Activated CD4-positive, alpha-beta T cell treated with anti-CD3 and anti-CD28 coated beads for 36 hours (primary cell): ENCODE measurements at regions not wholly inside any gene's neighbourhood (a gene's known extent, or its start where the extent isn't known, plus 50 kb on each side); places are given as distances from the start of the nearest gene placed in this dataset.
"Not testable (repeated sequence)": the region's sequence is repeated elsewhere in the genome, so short reads cannot be mapped to it uniquely, and the experiment has no call there.

Experiments used
- ATAC-seq: fragments of 200-7000 bp; cut with Tn5 transposase; one replicate; pipeline ENCODE4 v1.10.0; 2021; ENCODE audit warnings: mild to moderate bottlenecking, moderate library complexity
- CTCF ChIA-PET: fragments of 350-600 bp; sonication (Branson Sonifier 250); formaldehyde crosslinking; loops from one replicate; lab custom pipeline; 2021; ENCODE audit warnings: antibody characterized with exemption; lab: Charles Lee
- POLR2A ChIA-PET: fragments of 350-600 bp; sonication (Branson Sonifier 250); formaldehyde crosslinking; loops from one replicate; lab custom pipeline; 2021; ENCODE audit warnings: antibody characterized with exemption, inconsistent platforms; lab: Charles Lee
- DNase-seq: peaks from one replicate; pipeline ENCODE4 v3.0.0-alpha.2; 2020
- H3K27ac Mint-ChIP-seq: one replicate; pipeline ENCODE4 v1.8.0; 2021; ENCODE audit warnings: mixed read lengths
- H3K27me3 Mint-ChIP-seq: one replicate; pipeline ENCODE4 v1.8.0; 2021; ENCODE audit warnings: mixed read lengths
- H3K36me3 Mint-ChIP-seq: one replicate; pipeline ENCODE4 v1.8.0; 2021; ENCODE audit warnings: low read depth, mixed read lengths
- H3K4me1 Mint-ChIP-seq: one replicate; pipeline ENCODE4 v1.8.0; 2021; ENCODE audit warnings: mixed read lengths
- H3K4me3 Mint-ChIP-seq: one replicate; pipeline ENCODE4 v1.8.0; 2021; ENCODE audit warnings: mild to moderate bottlenecking, moderate library complexity, mixed read lengths
- H3K9me3 Mint-ChIP-seq: one replicate; pipeline ENCODE4 v1.8.0; 2021; ENCODE audit warnings: low read depth, mixed read lengths
- intact Hi-C, 2 experiments: fragments of 100-400 bp; cut with DNase I in 1 of 2; cut with micrococcal nuclease in 1 of 2; formaldehyde crosslinking; loops; one replicate each; pipeline versions ENCODE4 v1.14.2 to v1.15.1; 2022 to 2024; cut with DNase I, micrococcal nuclease

GRCh38 chr9:42335342-42335741, 151.9 kb downstream of the SPATA31A6 start:
- CTCF ChIA-PET, DNase-seq, H3K27me3 Mint-ChIP-seq, H3K36me3 Mint-ChIP-seq, H3K27ac Mint-ChIP-seq, ATAC-seq, H3K4me3 Mint-ChIP-seq, POLR2A ChIA-PET, intact Hi-C loops, H3K9me3 Mint-ChIP-seq, H3K4me1 Mint-ChIP-seq: not testable (repeated sequence)

DNA sequence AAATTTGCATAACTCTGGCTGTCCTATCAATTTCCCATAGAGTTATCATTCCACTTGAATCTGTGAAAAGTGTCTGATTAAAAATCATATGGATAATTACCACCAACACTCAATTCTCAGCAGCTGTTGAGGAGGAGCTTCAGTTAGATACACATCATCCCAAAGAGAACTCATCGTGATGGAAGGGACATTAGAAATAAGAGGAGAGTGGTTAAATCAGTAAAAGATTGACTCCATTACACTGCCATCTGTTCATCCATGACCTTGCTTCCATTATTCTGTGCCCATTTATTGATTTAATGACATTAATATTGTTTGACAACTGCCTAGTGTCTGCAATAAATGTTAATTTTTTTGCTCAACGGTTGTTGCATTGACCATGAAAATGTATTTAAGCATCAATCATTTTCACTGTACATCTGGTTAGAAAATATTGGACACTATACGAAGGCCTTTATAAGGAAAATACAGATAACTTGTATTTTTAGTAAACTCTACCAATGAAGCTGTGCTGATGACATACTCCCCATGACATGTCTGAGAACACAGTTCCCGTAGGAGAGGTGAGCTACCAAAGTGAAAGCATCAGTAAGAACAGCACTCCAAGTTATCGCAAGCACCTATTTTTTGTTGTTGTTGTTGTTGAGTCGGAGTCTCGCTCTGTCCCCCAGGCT, 152.7 kb downstream of the SPATA31A6 start:
- POLR2A ChIA-PET, H3K36me3 Mint-ChIP-seq, intact Hi-C loops, DNase-seq, H3K27me3 Mint-ChIP-seq, H3K9me3 Mint-ChIP-seq, ATAC-seq, H3K27ac Mint-ChIP-seq, H3K4me1 Mint-ChIP-seq, H3K4me3 Mint-ChIP-seq, CTCF ChIA-PET: not testable (repeated sequence)

GRCh38 chr9:42338275-42338674, 154.8 kb downstream of the SPATA31A6 start:
- DNase-seq, H3K27me3 Mint-ChIP-seq, H3K36me3 Mint-ChIP-seq, H3K4me3 Mint-ChIP-seq, POLR2A ChIA-PET, H3K4me1 Mint-ChIP-seq, CTCF ChIA-PET, intact Hi-C loops, H3K27ac Mint-ChIP-seq, ATAC-seq, H3K9me3 Mint-ChIP-seq: not testable (repeated sequence)

DNA sequence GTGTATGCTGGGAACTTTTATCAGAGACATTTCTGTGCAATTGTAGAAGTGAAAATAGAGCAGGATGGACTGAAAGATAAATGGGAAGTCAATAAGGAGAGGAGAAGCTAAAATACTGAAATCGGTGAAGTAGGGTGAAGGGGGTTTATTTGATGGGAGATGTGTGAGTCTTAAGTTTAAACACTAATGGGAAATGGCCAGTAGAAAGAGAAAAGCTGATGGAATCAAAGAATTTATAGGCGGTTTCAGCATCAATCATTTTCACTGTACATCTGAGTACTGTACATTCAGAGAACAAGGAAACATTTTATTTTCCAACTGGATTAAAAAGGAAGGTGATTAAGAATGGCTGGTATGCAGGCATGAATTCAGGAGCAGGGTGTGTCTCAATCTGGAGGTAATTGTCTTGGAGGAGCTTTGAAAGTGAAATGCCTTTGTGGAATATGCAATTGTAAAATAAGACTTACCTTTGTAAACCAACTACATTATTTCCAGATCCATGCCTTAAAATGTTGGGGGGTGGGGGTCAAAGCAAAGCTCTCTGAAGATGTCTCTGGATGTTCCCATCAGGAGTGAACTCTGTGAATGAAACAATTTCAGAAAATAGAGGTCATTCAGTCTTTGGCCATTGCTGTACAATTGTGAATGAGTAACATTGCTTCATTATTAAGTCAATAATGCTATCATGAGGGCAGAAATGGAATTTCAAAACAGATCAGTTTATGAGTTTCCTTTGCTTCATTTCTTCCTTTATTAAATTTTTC, 156.4 kb downstream of the SPATA31A6 start:
- H3K27me3 Mint-ChIP-seq, H3K36me3 Mint-ChIP-seq, H3K27ac Mint-ChIP-seq, DNase-seq, CTCF ChIA-PET, POLR2A ChIA-PET, H3K4me1 Mint-ChIP-seq, ATAC-seq, H3K4me3 Mint-ChIP-seq, H3K9me3 Mint-ChIP-seq, intact Hi-C loops: not testable (repeated sequence)

GRCh38 chr9:42340435-42340723, 156.9 kb downstream of the SPATA31A6 start:
- POLR2A ChIA-PET, H3K4me3 Mint-ChIP-seq, H3K27me3 Mint-ChIP-seq, H3K9me3 Mint-ChIP-seq, H3K36me3 Mint-ChIP-seq, ATAC-seq, CTCF ChIA-PET, H3K4me1 Mint-ChIP-seq, intact Hi-C loops, H3K27ac Mint-ChIP-seq, DNase-seq: not testable (repeated sequence)

- H3K4me3 Mint-ChIP-seq, H3K36me3 Mint-ChIP-seq, CTCF ChIA-PET, DNase-seq, POLR2A ChIA-PET, H3K9me3 Mint-ChIP-seq, H3K27ac Mint-ChIP-seq, H3K27me3 Mint-ChIP-seq, ATAC-seq, H3K4me1 Mint-ChIP-seq, intact Hi-C loops: not testable (repeated sequence)
Observed at GRCh38 chr9:42341860-42342259, 158.4 kb downstream of the SPATA31A6 start.

DNA sequence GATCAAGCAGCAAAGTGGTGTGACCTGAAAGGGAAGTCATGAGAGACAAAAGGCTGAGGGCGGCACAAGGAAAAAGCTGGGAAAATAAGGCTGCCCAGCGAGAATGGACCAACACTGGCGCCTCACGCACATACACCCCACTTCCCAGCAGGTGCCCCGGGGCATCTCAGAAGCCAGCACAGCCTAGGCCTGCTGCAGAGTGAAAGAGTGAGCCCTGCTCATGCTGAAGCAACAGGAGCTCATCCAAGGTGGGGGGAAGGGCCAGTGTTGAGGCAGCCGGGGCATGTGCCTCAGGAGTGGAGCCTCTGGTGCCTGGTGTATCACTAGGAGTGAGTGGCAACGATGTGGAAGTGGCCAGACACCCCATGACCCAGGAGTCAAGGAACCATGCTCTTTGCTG, 158.8 kb downstream of the SPATA31A6 start:
- ATAC-seq, H3K27me3 Mint-ChIP-seq, CTCF ChIA-PET, intact Hi-C loops, H3K36me3 Mint-ChIP-seq, DNase-seq, H3K4me3 Mint-ChIP-seq, H3K9me3 Mint-ChIP-seq, H3K27ac Mint-ChIP-seq, POLR2A ChIA-PET, H3K4me1 Mint-ChIP-seq: not testable (repeated sequence)

DNA sequence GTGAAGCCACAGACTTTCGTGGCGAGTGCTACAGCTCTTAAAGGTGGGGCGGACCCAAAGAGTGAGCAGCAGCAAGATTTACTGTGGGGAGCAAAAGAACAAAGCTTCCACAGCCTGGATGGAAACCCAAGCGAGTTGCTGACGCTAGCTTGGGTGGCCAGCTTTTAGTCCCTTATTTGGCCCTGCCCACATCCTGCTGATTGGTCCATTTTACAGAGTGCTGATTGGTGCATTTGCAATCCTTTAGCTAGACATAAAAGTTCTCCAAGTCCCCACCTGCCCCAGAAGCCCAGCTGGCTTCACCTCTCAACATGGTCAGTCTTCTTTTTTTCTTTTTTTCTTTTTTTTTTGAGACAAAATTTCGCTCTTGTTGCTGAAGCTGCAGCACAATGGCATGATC, 161.0 kb downstream of the SPATA31A6 start:
- CTCF ChIA-PET, H3K36me3 Mint-ChIP-seq, DNase-seq, intact Hi-C loops, H3K4me1 Mint-ChIP-seq, ATAC-seq, H3K27ac Mint-ChIP-seq, H3K9me3 Mint-ChIP-seq, H3K4me3 Mint-ChIP-seq, H3K27me3 Mint-ChIP-seq, POLR2A ChIA-PET: not testable (repeated sequence)

GRCh38 chr9:42346916-42347315, 163.5 kb downstream of the SPATA31A6 start:
- CTCF ChIA-PET, intact Hi-C loops, H3K27me3 Mint-ChIP-seq, H3K36me3 Mint-ChIP-seq, DNase-seq, H3K27ac Mint-ChIP-seq, H3K9me3 Mint-ChIP-seq, POLR2A ChIA-PET, H3K4me1 Mint-ChIP-seq, H3K4me3 Mint-ChIP-seq, ATAC-seq: not testable (repeated sequence)

- H3K27me3 Mint-ChIP-seq, ATAC-seq, H3K4me3 Mint-ChIP-seq, H3K36me3 Mint-ChIP-seq, intact Hi-C loops, CTCF ChIA-PET, H3K9me3 Mint-ChIP-seq, H3K27ac Mint-ChIP-seq, DNase-seq, POLR2A ChIA-PET, H3K4me1 Mint-ChIP-seq: not testable (repeated sequence)
Observed at GRCh38 chr9:42349181-42349580, 165.7 kb downstream of the SPATA31A6 start.

GRCh38 chr9:42350412-42350811, 167.0 kb downstream of the SPATA31A6 start:
- H3K9me3 Mint-ChIP-seq, H3K4me3 Mint-ChIP-seq, H3K4me1 Mint-ChIP-seq, H3K36me3 Mint-ChIP-seq, H3K27me3 Mint-ChIP-seq, intact Hi-C loops, POLR2A ChIA-PET, DNase-seq, H3K27ac Mint-ChIP-seq, CTCF ChIA-PET, ATAC-seq: not testable (repeated sequence)

GRCh38 chr9:42357604-42358373, 174.3 kb downstream of the SPATA31A6 start:
- H3K9me3 Mint-ChIP-seq, H3K4me1 Mint-ChIP-seq, DNase-seq, POLR2A ChIA-PET, H3K36me3 Mint-ChIP-seq, H3K27ac Mint-ChIP-seq, H3K4me3 Mint-ChIP-seq, CTCF ChIA-PET, ATAC-seq, intact Hi-C loops: not testable (repeated sequence)
- H3K27me3 Mint-ChIP-seq: peaks cover 14% of the 10 kb centered on the region
